H9 (cell line): ENCODE measurements at regions not wholly inside any gene's neighbourhood (a gene's known extent, or its start where the extent isn't known, plus 50 kb on each side); places are given as distances from the start of the nearest gene placed in this dataset.

Experiments
- DNase-seq: peaks from one replicate; pipeline ENCODE4 v3.0.0-alpha.2; 2017
- H2AFZ ChIP-seq: one replicate; pipeline ENCODE4 v1.6.1; 2013; ENCODE audit warnings: mild to moderate bottlenecking, low read length, control low read depth, moderate library complexity
- H2AK5ac ChIP-seq: 2 replicates; pipeline ENCODE4 v1.6.1; 2013; ENCODE audit warnings: low read length, control low read depth, mixed read lengths; ENCODE audit not compliant: insufficient read length
- H2BK120ac ChIP-seq: one replicate; pipeline ENCODE4 v1.6.1; 2013; ENCODE audit warnings: low read depth, mild to moderate bottlenecking, low read length, control low read depth, inconsistent platforms; ENCODE audit not compliant: poor library complexity, severe bottlenecking
- H2BK12ac ChIP-seq: 2 replicates; pipeline ENCODE4 v1.6.1; 2013; ENCODE audit warnings: low read length, control low read depth, mixed read lengths, low read depth; ENCODE audit not compliant: insufficient read length
- H2BK15ac ChIP-seq: 2 replicates; pipeline ENCODE4 v1.6.1; 2013; ENCODE audit warnings: low read depth, low read length, control low read depth
- H2BK20ac ChIP-seq: one replicate; pipeline ENCODE4 v1.6.1; 2013; ENCODE audit warnings: low read depth, mild to moderate bottlenecking, low read length, control low read depth, inconsistent platforms; ENCODE audit not compliant: poor library complexity, severe bottlenecking
- H2BK5ac ChIP-seq: 2 replicates; pipeline ENCODE4 v1.6.1; 2013; ENCODE audit warnings: low read length, control low read depth, mixed read lengths; ENCODE audit not compliant: insufficient read length
- H3K14ac ChIP-seq: 2 replicates; pipeline ENCODE4 v1.6.1; 2013; ENCODE audit warnings: low read length, control low read depth; ENCODE audit not compliant: insufficient read depth
- H3K18ac ChIP-seq: 2 replicates; pipeline ENCODE4 v1.6.1; 2013; ENCODE audit warnings: low read depth, mild to moderate bottlenecking, mixed read lengths, low read length, control low read depth; ENCODE audit not compliant: insufficient read length
- H3K23ac ChIP-seq: 2 replicates; pipeline ENCODE4 v1.6.1; 2013; ENCODE audit warnings: low read length, control low read depth, mixed read lengths, low read depth; ENCODE audit not compliant: insufficient read length
- H3K23me2 ChIP-seq: 2 replicates; pipeline ENCODE4 v1.6.1; 2013; ENCODE audit warnings: low read depth, mild to moderate bottlenecking, mixed read lengths, low read length, control low read depth; ENCODE audit not compliant: insufficient read length, poor library complexity, severe bottlenecking
- H3K27ac ChIP-seq: 2 replicates; pipeline ENCODE4 v1.5.1; 2013; ENCODE audit warnings: low read length, control low read depth, mixed read lengths, low read depth; ENCODE audit not compliant: insufficient read length
- H3K27me3 ChIP-seq: 2 replicates; pipeline ENCODE4 v1.6.1; 2013; ENCODE audit warnings: low read length, control low read depth, inconsistent platforms; ENCODE audit not compliant: insufficient read depth
- H3K4ac ChIP-seq: 2 replicates; pipeline ENCODE4 v1.6.1; 2013; ENCODE audit warnings: low read depth, mild to moderate bottlenecking, control low read depth, inconsistent platforms, low read length, moderate library complexity
- H3K4me1 ChIP-seq: 2 replicates; pipeline ENCODE4 v1.6.1; 2013; ENCODE audit warnings: low read length, control low read depth, inconsistent platforms; ENCODE audit not compliant: insufficient read depth
- H3K4me2 ChIP-seq: 2 replicates; pipeline ENCODE4 v1.6.1; 2013; ENCODE audit warnings: low read length, control low read depth, mixed read lengths; ENCODE audit not compliant: insufficient read length, insufficient read depth
- H3K56ac ChIP-seq: 2 replicates; pipeline ENCODE4 v1.6.1; 2013; ENCODE audit warnings: low read depth, mild to moderate bottlenecking, mixed read lengths, low read length, control low read depth; ENCODE audit not compliant: insufficient read length
- H3K79me1 ChIP-seq: 2 replicates; pipeline ENCODE4 v1.6.1; 2013; ENCODE audit warnings: low read depth, mild to moderate bottlenecking, moderate library complexity, low read length, control low read depth, inconsistent platforms; ENCODE audit not compliant: insufficient read depth, poor library complexity, severe bottlenecking
- H3K79me2 ChIP-seq: 2 replicates; pipeline ENCODE4 v1.6.1; 2013; ENCODE audit warnings: low read length, control low read depth, inconsistent platforms; ENCODE audit not compliant: insufficient read depth
- H3K9ac ChIP-seq: 2 replicates; pipeline ENCODE4 v1.6.1; 2013; ENCODE audit warnings: low read length, control low read depth, mixed read lengths; ENCODE audit not compliant: insufficient read length; ENCODE audit errors: extremely low read depth
- H3K9me3 ChIP-seq: one replicate; pipeline ENCODE4 v1.6.1; 2013; ENCODE audit warnings: low read depth, low read length, inconsistent platforms; ENCODE audit not compliant: control insufficient read depth
- H3T11ph ChIP-seq: one replicate; pipeline ENCODE4 v1.6.1; 2013; ENCODE audit warnings: mild to moderate bottlenecking, low read length, control low read depth, inconsistent platforms
- H4K20me1 ChIP-seq: one replicate; pipeline ENCODE4 v1.6.1; 2013; ENCODE audit not compliant: control insufficient read depth, insufficient read length, insufficient read depth
- H4K5ac ChIP-seq: 2 replicates; pipeline ENCODE4 v1.6.1; 2013; ENCODE audit warnings: low read depth, mild to moderate bottlenecking, mixed read lengths, low read length, control low read depth; ENCODE audit not compliant: insufficient read length
- H4K8ac ChIP-seq: replicated peaks from 2 replicates; pipeline ENCODE4 v1.6.1; 2013; ENCODE audit warnings: low read length, control low read depth, mixed read lengths, low read depth; ENCODE audit not compliant: insufficient read length
- H4K91ac ChIP-seq: 2 replicates; pipeline ENCODE4 v1.6.1; 2013; ENCODE audit warnings: low read depth, mild to moderate bottlenecking, moderate library complexity, mixed read lengths, low read length, control low read depth; ENCODE audit not compliant: insufficient read length
- H3K27ac Mint-ChIP-seq, 3 experiments: 2 replicates in 2 of 3; 3 replicates in 1 of 3; pipeline ENCODE4 v1.8.0; 2020 to 2021; ENCODE audit warnings: mixed read lengths in 3 of 3, mild to moderate bottlenecking in 1 of 3, moderate library complexity in 1 of 3
- H3K27me3 Mint-ChIP-seq: 2 replicates; pipeline ENCODE4 v1.8.0; 2021; ENCODE audit warnings: low read depth, mild to moderate bottlenecking, moderate library complexity, mixed read lengths
- H3K36me3 Mint-ChIP-seq, 3 experiments: 2 replicates in 2 of 3; 3 replicates in 1 of 3; pipeline ENCODE4 v1.8.0; 2020 to 2021; ENCODE audit warnings: low read depth in 3 of 3, mixed read lengths in 3 of 3; ENCODE audit not compliant: insufficient read depth in 1 of 3
- H3K4me1 Mint-ChIP-seq, 2 experiments: 2 replicates each; pipeline ENCODE4 v1.8.0; 2020; ENCODE audit warnings: mixed read lengths in 2 of 2
- H3K4me3 Mint-ChIP-seq, 2 experiments: 2 replicates in 1 of 2; 3 replicates in 1 of 2; pipeline ENCODE4 v1.8.0; 2020 to 2021; ENCODE audit warnings: mild to moderate bottlenecking in 2 of 2, mixed read lengths in 2 of 2, moderate library complexity in 1 of 2
- H3K9me3 Mint-ChIP-seq, 2 experiments: 2 replicates in 1 of 2; 3 replicates in 1 of 2; pipeline ENCODE4 v1.8.0; 2020; ENCODE audit warnings: mild to moderate bottlenecking in 2 of 2, mixed read lengths in 2 of 2, moderate library complexity in 1 of 2
- WGBS: extraction: QIAGEN DNeasy Blood & Tissue Kit; methylation state at CpG from one replicate; pipeline ENCODE4 v1.1.7; 2013; ENCODE audit warnings: missing lambda C conversion rate, low lambda C conversion rate, mixed read lengths; ENCODE audit not compliant: insufficient read length; ENCODE audit errors: extremely low coverage; 5-methylcytosine and 5-hydroxymethylcytosine counted together
- TF ChIP-seq, protein P1 (sequence below): fragments of 200-600 bp; sonication (generic); conservative IDR thresholded peaks from 3 replicates; pipeline ENCODE4 v1.8.0; 2021; ENCODE audit warnings: antibody characterized with exemption, mild to moderate bottlenecking

DNA sequence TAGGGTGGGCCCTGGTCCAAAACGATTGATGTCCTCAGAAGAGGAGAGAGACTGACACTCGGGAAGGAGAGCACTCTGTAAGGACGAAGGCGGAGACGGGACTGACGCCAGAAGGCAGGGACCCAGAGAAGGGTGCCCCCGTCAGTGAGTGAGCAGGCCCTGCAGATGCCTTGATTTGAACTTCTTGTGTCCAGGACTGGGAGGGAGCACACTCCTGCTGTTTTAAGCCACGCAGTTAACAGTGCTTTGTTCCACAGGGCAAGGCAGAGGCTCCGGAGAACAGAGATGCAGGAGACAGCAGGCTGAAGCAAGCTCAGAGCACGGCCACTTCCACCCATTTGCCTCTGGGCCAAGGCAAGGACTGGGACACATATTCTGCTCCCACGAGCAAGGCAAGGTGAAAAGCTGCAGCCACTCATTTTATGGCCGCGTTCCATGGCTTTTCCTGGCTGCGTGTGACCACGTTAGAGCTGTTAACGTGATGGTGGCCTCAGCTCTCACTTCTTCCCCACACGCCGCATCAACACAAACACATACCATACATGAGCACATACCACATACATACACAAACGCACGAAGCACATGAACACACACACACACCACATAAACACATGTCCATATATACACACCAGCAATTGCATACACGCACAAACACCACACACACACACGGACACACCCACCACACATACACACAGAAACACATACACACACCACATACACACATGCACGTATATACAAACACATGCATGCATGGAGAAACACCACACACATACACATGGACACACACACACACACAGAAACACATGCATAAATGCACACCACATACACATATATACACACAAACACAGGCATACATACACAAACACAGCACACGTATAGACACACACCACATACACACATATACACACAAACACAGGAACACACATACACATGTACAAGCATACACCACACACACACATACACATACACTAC is 521.0 kb upstream of the MYT1L start:
- H3K36me3 Mint-ChIP-seq, result no peaks in the 10 kb centered on the region
- Histone ChIP-seq H3K18ac (no peak overlapping the region), H3T11ph (no peak overlapping the region), H4K91ac (no peak overlapping the region), H2BK20ac (no peak overlapping the region), H4K5ac (no peak overlapping the region), H3K27me3 (no peaks in the 10 kb centered on the region), H3K9me3 (no peaks in the 10 kb centered on the region), H3K4me2 (no peak overlapping the region), H3K79me1 (no peaks in the 10 kb centered on the region), H3K9ac (no peak overlapping the region), H3K56ac (no peak overlapping the region), H3K4ac (no peak overlapping the region), H3K27ac (no peak overlapping the region), H4K8ac (no peak overlapping the region), H3K23ac (no peak overlapping the region), H3K14ac (peak overlapping the region; percentile 13; the same call in 1 of the 2 replicates), H3K4me1 (no peaks in the 10 kb centered on the region; the same call in 1 of the 2 replicates), H3K79me2 (no peaks in the 10 kb centered on the region), H2AFZ (no peak overlapping the region), H2BK120ac (no peak overlapping the region), H2BK12ac (no peak overlapping the region), H2BK5ac (no peak overlapping the region), H3K23me2 (no peaks in the 10 kb centered on the region), H2AK5ac (no peak overlapping the region), H4K20me1 (no peaks in the 10 kb centered on the region), H2BK15ac (no peak overlapping the region)
- peaks cover 13 to 22% of the 10 kb centered on the region in 2 experiments for H3K4me1 Mint-ChIP-seq
- TF ChIP-seq, protein P1, sequence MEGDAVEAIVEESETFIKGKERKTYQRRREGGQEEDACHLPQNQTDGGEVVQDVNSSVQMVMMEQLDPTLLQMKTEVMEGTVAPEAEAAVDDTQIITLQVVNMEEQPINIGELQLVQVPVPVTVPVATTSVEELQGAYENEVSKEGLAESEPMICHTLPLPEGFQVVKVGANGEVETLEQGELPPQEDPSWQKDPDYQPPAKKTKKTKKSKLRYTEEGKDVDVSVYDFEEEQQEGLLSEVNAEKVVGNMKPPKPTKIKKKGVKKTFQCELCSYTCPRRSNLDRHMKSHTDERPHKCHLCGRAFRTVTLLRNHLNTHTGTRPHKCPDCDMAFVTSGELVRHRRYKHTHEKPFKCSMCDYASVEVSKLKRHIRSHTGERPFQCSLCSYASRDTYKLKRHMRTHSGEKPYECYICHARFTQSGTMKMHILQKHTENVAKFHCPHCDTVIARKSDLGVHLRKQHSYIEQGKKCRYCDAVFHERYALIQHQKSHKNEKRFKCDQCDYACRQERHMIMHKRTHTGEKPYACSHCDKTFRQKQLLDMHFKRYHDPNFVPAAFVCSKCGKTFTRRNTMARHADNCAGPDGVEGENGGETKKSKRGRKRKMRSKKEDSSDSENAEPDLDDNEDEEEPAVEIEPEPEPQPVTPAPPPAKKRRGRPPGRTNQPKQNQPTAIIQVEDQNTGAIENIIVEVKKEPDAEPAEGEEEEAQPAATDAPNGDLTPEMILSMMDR, result no peak
- H3K27ac Mint-ChIP-seq, result no peak overlapping the region
- no peak for DNase-seq
- no peaks in the 10 kb centered on the region for H3K9me3 Mint-ChIP-seq
- no peak overlapping the region for H3K4me3 Mint-ChIP-seq
- H3K27me3 Mint-ChIP-seq, result 0 out of 2 replicates have a peak, but pooled peaks cover 2% of the 10 kb centered on the region
- WGBS, result no CpG with 5 or more reads among the region's 24 CpGs
